ENCODE measurements at regions not wholly inside any gene's neighbourhood (a gene's known extent, or its start where the extent isn't known, plus 50 kb on each side); places are given as distances from the start of the nearest gene placed in this dataset.
"Not testable (repeated sequence)": the region's sequence is repeated elsewhere in the genome, so short reads cannot be mapped to it uniquely, and the experiment has no call there.

GRCh38 chr6:60416118-60416517, 1869.9 kb downstream of the KHDRBS2 start:
- TF ChIP-seq POLR2A, CTCF (IDR thresholded peaks at IDR 0.05): not testable (repeated sequence)
